IMR-90 (cell line): ENCODE measurements at regions not wholly inside any gene's neighbourhood (a gene's known extent, or its start where the extent isn't known, plus 50 kb on each side); places are given as distances from the start of the nearest gene placed in this dataset.
A peak's percentile ranks its signal among the peaks of the same experiment; 100 is the strongest.

ENCODE experiments used
- ATAC-seq: fragments of 200-7000 bp; cut with Tn5 transposase; 2 replicates; pipeline ENCODE4 v1.9.1; 2020; ENCODE audit warnings: low read depth, mild to moderate bottlenecking, moderate library complexity
- BruUV-seq: library from RNA; stranded (reverse); fragments of 400-500 nt; replicated peaks from 2 replicates; lab custom pipeline; 2021; lab: Mats Ljungman, UMichigan
- CTCF ChIA-PET: fragments of 300-600 bp; formaldehyde crosslinking; extraction: SDS; loops from one replicate; lab custom pipeline; 2021; ENCODE audit warnings: antibody characterized with exemption; lab: Yijun Ruan, JAX
- POLR2A ChIA-PET: fragments of 300-600 bp; sonication (Branson Sonifier 250); formaldehyde crosslinking; loops from one replicate; lab custom pipeline; 2022; ENCODE audit warnings: antibody characterized with exemption; ENCODE audit not compliant: unreplicated experiment; lab: Charles Lee
- DNase-seq: peaks from one replicate; pipeline ENCODE4 v3.0.0; 2013
- H2AFZ ChIP-seq: replicated peaks from 2 replicates; pipeline ENCODE3; 2013; ENCODE audit warnings: low read length, mild to moderate bottlenecking; ENCODE audit not compliant: poor library complexity
- H2AK5ac ChIP-seq: 2 replicates; pipeline ENCODE4 v1.6.1; 2013; ENCODE audit warnings: low read depth, low read length, inconsistent platforms
- H2AK9ac ChIP-seq: replicated peaks from 2 replicates; pipeline ENCODE3; 2013; ENCODE audit warnings: mild to moderate bottlenecking, low read depth, low read length, moderate library complexity; ENCODE audit not compliant: poor library complexity
- H2BK120ac ChIP-seq: 2 replicates; pipeline ENCODE4 v1.6.1; 2013; ENCODE audit warnings: low read depth, low read length, inconsistent platforms
- H2BK15ac ChIP-seq: 3 replicates; pipeline ENCODE4 v1.6.1; 2013; ENCODE audit warnings: low read depth, low read length, inconsistent platforms
- H2BK20ac ChIP-seq: 2 replicates; pipeline ENCODE4 v1.6.1; 2013; ENCODE audit warnings: low read depth, mild to moderate bottlenecking, inconsistent platforms, low read length, moderate library complexity
- H2BK5ac ChIP-seq: 2 replicates; pipeline ENCODE4 v1.6.1; 2013; ENCODE audit warnings: mild to moderate bottlenecking, low read depth, low read length, inconsistent platforms; ENCODE audit not compliant: poor library complexity, severe bottlenecking
- H3K14ac ChIP-seq: replicated peaks from 2 replicates; pipeline ENCODE4 v1.6.1; 2013; ENCODE audit warnings: low read depth, low read length, inconsistent platforms
- H3K18ac ChIP-seq: 2 replicates; pipeline ENCODE4 v1.6.1; 2013; ENCODE audit warnings: low read depth, low read length, control low read depth
- H3K23ac ChIP-seq: 2 replicates; pipeline ENCODE4 v1.6.1; 2013; ENCODE audit warnings: low read depth, low read length, inconsistent platforms
- H3K27ac ChIP-seq: 2 replicates; pipeline ENCODE4 v1.5.1; 2013; ENCODE audit warnings: mild to moderate bottlenecking, control low read depth, low read length; ENCODE audit not compliant: insufficient read depth
- H3K27me3 ChIP-seq: 2 replicates; pipeline ENCODE4 v1.6.1; 2013; ENCODE audit warnings: low read length; ENCODE audit not compliant: control insufficient read depth, insufficient read depth
- H3K36me3 ChIP-seq: 2 replicates; pipeline ENCODE4 v1.6.1; 2013; ENCODE audit warnings: low read length, mixed read lengths; ENCODE audit not compliant: control insufficient read depth, insufficient read depth
- H3K4ac ChIP-seq: 2 replicates; pipeline ENCODE4 v1.6.1; 2013; ENCODE audit warnings: low read depth, low read length, inconsistent platforms
- H3K4me1 ChIP-seq: 2 replicates; pipeline ENCODE4 v1.6.1; 2013; ENCODE audit warnings: low read length, mixed read lengths; ENCODE audit not compliant: control insufficient read depth, insufficient read depth
- H3K4me2 ChIP-seq: 2 replicates; pipeline ENCODE4 v1.6.1; 2013; ENCODE audit warnings: low read depth, mild to moderate bottlenecking, control low read depth, low read length, moderate library complexity
- H3K4me3 ChIP-seq: 2 replicates; pipeline ENCODE4 v1.5.1; 2013; ENCODE audit warnings: low read depth, mild to moderate bottlenecking, control low read depth, low read length, moderate library complexity; ENCODE audit not compliant: insufficient read depth
- H3K56ac ChIP-seq: 2 replicates; pipeline ENCODE4 v1.6.1; 2013; ENCODE audit warnings: low read length, inconsistent platforms; ENCODE audit not compliant: insufficient read depth; ENCODE audit errors: extremely low read depth
- H3K79me1 ChIP-seq, 2 experiments: 2 replicates each; pipeline ENCODE4 v1.6.1; 2013; ENCODE audit warnings: low read length in 2 of 2, inconsistent platforms in 1 of 2, low read depth in 1 of 2
- H3K9ac ChIP-seq: 2 replicates; pipeline ENCODE4 v1.6.1; 2013; ENCODE audit warnings: low read depth, low read length, control low read depth
- H3K9me1 ChIP-seq: 2 replicates; pipeline ENCODE4 v1.6.1; 2013; ENCODE audit warnings: low read length, inconsistent platforms; ENCODE audit not compliant: insufficient read depth
- H3K9me3 ChIP-seq: 2 replicates; pipeline ENCODE4 v1.6.1; 2013; ENCODE audit warnings: low read length; ENCODE audit not compliant: control insufficient read depth, insufficient read depth
- H4K20me1 ChIP-seq: 2 replicates; pipeline ENCODE4 v1.6.1; 2013; ENCODE audit warnings: low read length, inconsistent platforms; ENCODE audit not compliant: insufficient read depth
- H4K5ac ChIP-seq: 2 replicates; pipeline ENCODE4 v1.6.1; 2013; ENCODE audit warnings: mild to moderate bottlenecking, low read depth, low read length, control low read depth
- H4K8ac ChIP-seq, 2 experiments: 2 replicates each; pipeline ENCODE4 v1.6.1; 2013; ENCODE audit warnings: low read depth in 2 of 2, low read length in 2 of 2, control low read depth in 1 of 2, inconsistent platforms in 1 of 2
- H4K91ac ChIP-seq: 2 replicates; pipeline ENCODE4 v1.6.1; 2013; ENCODE audit warnings: low read depth, low read length, inconsistent platforms; ENCODE audit not compliant: insufficient read depth
- CEBPB ChIP-seq: IDR thresholded peaks from 2 replicates; pipeline ENCODE4 v1.6.1; 2012; ENCODE audit warnings: low read depth, low read length, improper control_type of control experiment
- FOS ChIP-seq: fragments of 150-350 bp; IDR thresholded peaks from 2 replicates; pipeline ENCODE4 v1.6.1; 2016; ENCODE audit warnings: low read depth, low read length
- MAFK ChIP-seq: IDR thresholded peaks from 2 replicates; pipeline ENCODE4 v1.6.1; 2012; ENCODE audit warnings: low read depth, low read length, improper control_type of control experiment
- MAZ ChIP-seq: IDR thresholded peaks from 2 replicates; pipeline ENCODE4 v1.6.1; 2012; ENCODE audit warnings: low read depth, mild to moderate bottlenecking, low read length, improper control_type of control experiment, moderate library complexity, borderline replicate concordance
- NFE2L2 ChIP-seq: fragments of 150-350 bp; IDR thresholded peaks from 2 replicates; pipeline ENCODE4 v1.6.1; 2016; ENCODE audit warnings: low read depth, mild to moderate bottlenecking, low read length
- POLR2A ChIP-seq: IDR thresholded peaks from 2 replicates; pipeline ENCODE4 v1.6.1; 2012; ENCODE audit warnings: mild to moderate bottlenecking, low read depth, low read length
- RAD21 ChIP-seq: IDR thresholded peaks from 2 replicates; pipeline ENCODE4 v1.6.1; 2012; ENCODE audit warnings: low read length, improper control_type of control experiment
- RFX5 ChIP-seq: IDR thresholded peaks from 2 replicates; pipeline ENCODE4 v1.8.0; 2012; ENCODE audit warnings: low read depth, mild to moderate bottlenecking, low read length, moderate library complexity
- USF2 ChIP-seq: fragments of 150-350 bp; IDR thresholded peaks from 2 replicates; pipeline ENCODE4 v1.6.1; 2017; ENCODE audit warnings: mild to moderate bottlenecking, antibody characterized with exemption, low read length, low read depth
- WGBS, 2 experiments: methylation state at CpG; one replicate each; pipeline versions ENCODE4 v1.1.5 to v1.1.7; 2013; ENCODE audit warnings: missing lambda C conversion rate in 2 of 2; ENCODE audit not compliant: insufficient read length in 1 of 2; ENCODE audit errors: extremely low coverage in 2 of 2; 5-methylcytosine and 5-hydroxymethylcytosine counted together
- dilution Hi-C: fragments of 300-500 bp; cut with HindIII; formaldehyde crosslinking; loops from one replicate; pipeline ENCODE4 v1.14.3; 2018; ENCODE audit warnings: low sequenced_read_pairs; ENCODE audit not compliant: unreplicated experiment
- in situ Hi-C: fragments of 300-500 bp; cut with MboI; formaldehyde crosslinking; loops from 3 replicates; pipeline ENCODE4 v1.14.3; 2019; ENCODE audit warnings: low sequenced_read_pairs, inconsistent platforms, mixed read lengths
- intact Hi-C: fragments of 100-400 bp; cut with micrococcal nuclease; formaldehyde crosslinking; loops from 2 replicates; pipeline ENCODE4 v1.10.0; 2022

GRCh38 chr3:170809007-170809974, 60.7 kb downstream of the RPL22L1 start (continued):
- TF ChIP-seq MAFK, result peak; percentile 63

GRCh38 chr3:170808041-170808440, 62.0 kb downstream of the RPL22L1 start:
- Histone ChIP-seq H3K18ac (peak overlapping the region; percentile 60), H2BK20ac (peak overlapping the region; percentile 91), H3K4me2 (no peak overlapping the region), H2BK15ac (no peak overlapping the region), H3K56ac (no peak overlapping the region), H3K14ac (no peak overlapping the region), H3K4ac (peak overlapping the region; percentile 45; the same call in 1 of the 2 replicates), H3K4me3 (no peak overlapping the region), H2AFZ (no peak overlapping the region), H3K4me1 (peaks cover 16% of the 10 kb centered on the region), H3K79me1 (peaks cover 0 to 3% of the 10 kb centered on the region in 2 experiments; a peak in 1 of 4 replicates), H2AK9ac (no peak overlapping the region), H3K36me3 (no peaks in the 10 kb centered on the region), H3K23ac (no peak overlapping the region), H3K9me1 (peaks cover 12% of the 10 kb centered on the region), H3K9ac (no peak overlapping the region), H3K27ac (peak overlapping the region; percentile 14; the same call in 1 of the 2 replicates), H4K5ac (peak overlapping the region; percentile 48; the same call in 1 of the 2 replicates), H3K9me3 (no peaks in the 10 kb centered on the region), H4K8ac (no peak overlapping the region), H2AK5ac (0 out of 2 replicates have a peak overlapping the region, but pooled peaks have one; percentile 2), H2BK5ac (no peak overlapping the region), H4K20me1 (no peaks in the 10 kb centered on the region), H2BK120ac (peak overlapping the region; percentile 89), H3K27me3 (no peaks in the 10 kb centered on the region), H4K91ac (0 out of 2 replicates have a peak overlapping the region, but pooled peaks have one; percentile 24)
- dilution Hi-C loops, result no loop called here
- DNase-seq (no peak), ATAC-seq (no peak)
- ChIA-PET POLR2A (no interaction called here), CTCF (interaction anchor here (2.5 to 6.3 kb wide), 2 partner anchors 65 to 396 kb away, joined by 8 to 101 read pairs; no protein-coding TSS in a partner anchor)
- BruUV-seq, result no TSS peak
- TF ChIP-seq FOS, result no peak
- no peak for TF ChIP-seq POLR2A
- no peak for TF ChIP-seq CEBPB
- no peak for TF ChIP-seq USF2
- no peak for TF ChIP-seq MAZ
- TF ChIP-seq RFX5, result no peak
- TF ChIP-seq RAD21, result no peak
- no peak for TF ChIP-seq NFE2L2
- no CpG with 5 or more reads among the region's 5 CpGs for WGBS, 2 experiments
- intact Hi-C loops, result no loop called here
- in situ Hi-C loops, result loop anchor here (10.0 kb wide), 2 partner anchors 93 to 193 kb away; no protein-coding TSS in a partner anchor
